ENCODE measurements at regions not wholly inside any gene's neighbourhood (a gene's known extent, or its start where the extent isn't known, plus 50 kb on each side); places are given as distances from the start of the nearest gene placed in this dataset.

DNA sequence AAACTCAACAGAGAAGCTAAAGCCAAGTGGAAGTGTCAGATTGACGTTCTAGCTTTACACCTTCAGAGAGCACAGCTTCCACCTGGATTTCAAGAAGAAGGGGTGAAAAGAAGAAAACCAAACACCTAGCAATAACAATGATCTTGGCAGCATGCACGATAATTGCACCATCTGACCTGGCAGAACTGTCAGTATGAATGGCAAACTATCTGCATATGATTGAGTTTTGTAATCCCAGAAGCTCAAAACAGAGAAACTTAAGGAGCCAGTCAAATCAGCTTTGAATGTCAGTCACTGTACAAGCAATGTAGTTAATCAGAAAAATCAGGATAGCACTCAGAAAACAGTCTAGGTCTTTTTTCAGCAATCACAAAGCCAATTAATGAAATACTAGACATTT lies 427.1 kb downstream of the ZFHX3 start:
- TF ChIP-seq, protein P1, sequence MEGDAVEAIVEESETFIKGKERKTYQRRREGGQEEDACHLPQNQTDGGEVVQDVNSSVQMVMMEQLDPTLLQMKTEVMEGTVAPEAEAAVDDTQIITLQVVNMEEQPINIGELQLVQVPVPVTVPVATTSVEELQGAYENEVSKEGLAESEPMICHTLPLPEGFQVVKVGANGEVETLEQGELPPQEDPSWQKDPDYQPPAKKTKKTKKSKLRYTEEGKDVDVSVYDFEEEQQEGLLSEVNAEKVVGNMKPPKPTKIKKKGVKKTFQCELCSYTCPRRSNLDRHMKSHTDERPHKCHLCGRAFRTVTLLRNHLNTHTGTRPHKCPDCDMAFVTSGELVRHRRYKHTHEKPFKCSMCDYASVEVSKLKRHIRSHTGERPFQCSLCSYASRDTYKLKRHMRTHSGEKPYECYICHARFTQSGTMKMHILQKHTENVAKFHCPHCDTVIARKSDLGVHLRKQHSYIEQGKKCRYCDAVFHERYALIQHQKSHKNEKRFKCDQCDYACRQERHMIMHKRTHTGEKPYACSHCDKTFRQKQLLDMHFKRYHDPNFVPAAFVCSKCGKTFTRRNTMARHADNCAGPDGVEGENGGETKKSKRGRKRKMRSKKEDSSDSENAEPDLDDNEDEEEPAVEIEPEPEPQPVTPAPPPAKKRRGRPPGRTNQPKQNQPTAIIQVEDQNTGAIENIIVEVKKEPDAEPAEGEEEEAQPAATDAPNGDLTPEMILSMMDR (IDR thresholded peaks at IDR 0.05; ENCODE audit: low read depth, low read length, poor library complexity, severe bottlenecking): no peak
- TF ChIP-seq EZH2phosphoT487 (IDR thresholded peaks at IDR 0.05; ENCODE audit: borderline replicate concordance, low read length): no peak

Measured in DOHH2 (cell line).